Fibroblast of lung (primary cell): ENCODE measurements at regions not wholly inside any gene's neighbourhood (a gene's known extent, or its start where the extent isn't known, plus 50 kb on each side); places are given as distances from the start of the nearest gene placed in this dataset.

Source experiments
- DNase-seq, 2 donors: peaks; one replicate each; pipeline versions ENCODE4 v3.0.0 to v3.0.0-alpha.2; 2010; ENCODE audit warnings: low read depth in 2 of 2
- H2AFZ ChIP-seq: 2 replicates; pipeline ENCODE4 v1.5.1; 2012; ENCODE audit warnings: low read length, control low read depth, inconsistent platforms
- H3K27ac ChIP-seq: 2 replicates; pipeline ENCODE4 v1.5.1; 2011; ENCODE audit warnings: low read length, control low read depth; ENCODE audit not compliant: insufficient read depth
- H3K27me3 ChIP-seq: 2 replicates; pipeline ENCODE4 v1.5.1; 2011; ENCODE audit warnings: mild to moderate bottlenecking, low read length; ENCODE audit not compliant: control insufficient read depth, insufficient read depth
- H3K36me3 ChIP-seq: 2 replicates; pipeline ENCODE4 v1.5.1; 2011; ENCODE audit warnings: low read length; ENCODE audit not compliant: control insufficient read depth, insufficient read depth
- H3K4me1 ChIP-seq: 2 replicates; pipeline ENCODE4 v1.5.1; 2011; ENCODE audit warnings: low read length; ENCODE audit not compliant: control insufficient read depth, insufficient read depth; ENCODE audit errors: extremely low read depth
- H3K4me2 ChIP-seq: 2 replicates; pipeline ENCODE4 v1.5.1; 2011; ENCODE audit warnings: low read length, control low read depth; ENCODE audit not compliant: insufficient read depth; ENCODE audit errors: extremely low read depth
- H3K4me3 ChIP-seq, 4 experiments: fragments of 200-600 bp in 1 of 4; sonication (generic) in 1 of 4; replicated peaks in 1 of 4; 2 replicates each; pipeline ENCODE4 v1.5.1; 2011 to 2016; ENCODE audit warnings: low read length in 4 of 4, low read depth in 3 of 4, mild to moderate bottlenecking in 3 of 4, control low read depth in 2 of 4, inconsistent platforms in 1 of 4, mixed read lengths in 1 of 4; ENCODE audit not compliant: insufficient read depth in 1 of 4; ENCODE audit errors: control extremely low read depth in 1 of 4
- H3K79me2 ChIP-seq: 2 replicates; pipeline ENCODE4 v1.5.1; 2012; ENCODE audit warnings: mild to moderate bottlenecking, low read length, inconsistent platforms; ENCODE audit not compliant: control insufficient read depth, insufficient read depth
- H3K9ac ChIP-seq: 2 replicates; pipeline ENCODE4 v1.5.1; 2011; ENCODE audit warnings: mild to moderate bottlenecking, low read length, control low read depth; ENCODE audit not compliant: insufficient read depth
- H3K9me3 ChIP-seq: 2 replicates; pipeline ENCODE4 v1.5.1; 2012; ENCODE audit warnings: low read depth, low read length; ENCODE audit not compliant: control insufficient read depth, insufficient read depth
- H4K20me1 ChIP-seq: 2 replicates; pipeline ENCODE4 v1.5.1; 2011; ENCODE audit warnings: low read length; ENCODE audit not compliant: control insufficient read depth, insufficient read depth; ENCODE audit errors: extremely low read depth
- CTCF ChIP-seq, 2 donors: IDR thresholded peaks in 1 of 2; conservative IDR thresholded peaks in 1 of 2; 1 replicate in 1 of 2; 2 replicates in 1 of 2; pipeline ENCODE4 v1.5.1; 2011 to 2012; ENCODE audit warnings: low read length in 2 of 2, control low read depth in 1 of 2, inconsistent platforms in 1 of 2, low read depth in 1 of 2, mild to moderate bottlenecking in 1 of 2
- EZH2 ChIP-seq: IDR thresholded peaks from 2 replicates; pipeline ENCODE4 v1.5.1; 2012; ENCODE audit warnings: low read length, control low read depth, mild to moderate bottlenecking; ENCODE audit errors: missing control alignments

GRCh38 chr2:52968043-52968442 lies 799.6 kb upstream of the CHAC2 start:
- Histone ChIP-seq H3K4me1 (no peaks in the 10 kb centered on the region), H3K79me2 (no peaks in the 10 kb centered on the region), H3K27me3 (no peaks in the 10 kb centered on the region), H3K4me3 (no peak overlapping the region), H2AFZ (no peak overlapping the region), H3K4me2 (no peak overlapping the region), H3K36me3 (no peaks in the 10 kb centered on the region), H4K20me1 (no peaks in the 10 kb centered on the region), H3K9ac (no peak overlapping the region), H3K9me3 (no peaks in the 10 kb centered on the region), H3K27ac (no peak overlapping the region)
- DNase-seq, result peak; percentile 2 to 3
- TF ChIP-seq EZH2 (no peak), CTCF (conservative IDR thresholded peaks at IDR 0.05 in 1 of 2, IDR thresholded peaks at IDR 0.05 in 1 of 2; ENCODE audit: low read depth in 1 of 2, low read length in 2 of 2) (no peak)

- Histone ChIP-seq H3K79me2 (no peaks in the 10 kb centered on the region), H4K20me1 (no peaks in the 10 kb centered on the region), H3K4me2 (no peak overlapping the region), H3K27me3 (no peaks in the 10 kb centered on the region), H3K4me1 (no peaks in the 10 kb centered on the region), H3K9ac (no peak overlapping the region), H3K36me3 (no peaks in the 10 kb centered on the region), H3K4me3 (no peak overlapping the region), H3K27ac (no peak overlapping the region), H2AFZ (no peak overlapping the region), H3K9me3 (no peaks in the 10 kb centered on the region)
- DNase-seq, result no peak
- TF ChIP-seq EZH2 (no peak), CTCF (conservative IDR thresholded peaks at IDR 0.05 in 1 of 2, IDR thresholded peaks at IDR 0.05 in 1 of 2; ENCODE audit: low read depth in 1 of 2, low read length in 2 of 2) (no peak)
Measured at GRCh38 chr2:52964916-52965530, 802.6 kb upstream of the CHAC2 start.

GRCh38 chr2:52961403-52961802 lies 806.2 kb upstream of the CHAC2 start:
- H3K9ac ChIP-seq, result no peak overlapping the region
- no peak overlapping the region for H3K4me3 ChIP-seq
- H4K20me1 ChIP-seq, result no peaks in the 10 kb centered on the region
- no peak overlapping the region for H3K27ac ChIP-seq
- H3K4me2 ChIP-seq, result no peak overlapping the region
- H3K27me3 ChIP-seq, result no peaks in the 10 kb centered on the region
- DNase-seq, result no peak
- H3K79me2 ChIP-seq, result no peaks in the 10 kb centered on the region
- no peak overlapping the region for H2AFZ ChIP-seq
- no peak for TF ChIP-seq EZH2
- H3K4me1 ChIP-seq, result no peaks in the 10 kb centered on the region
- H3K9me3 ChIP-seq, result no peaks in the 10 kb centered on the region
- H3K36me3 ChIP-seq, result no peaks in the 10 kb centered on the region
